HEK293T (cell line): ENCODE measurements at regions not wholly inside any gene's neighbourhood (a gene's known extent, or its start where the extent isn't known, plus 50 kb on each side); places are given as distances from the start of the nearest gene placed in this dataset.

ENCODE experiments used
- CTBP1 ChIP-seq: fragments of 450-650 bp; IDR thresholded peaks from 2 replicates; pipeline ENCODE4 v1.6.1; 2016; ENCODE audit warnings: borderline replicate concordance
- ELF4 ChIP-seq: fragments of 450-650 bp; IDR thresholded peaks from 2 replicates; pipeline ENCODE4 v1.6.1; 2017; ENCODE audit warnings: antibody characterized with exemption
- FOXA1 ChIP-seq: fragments of 450-650 bp; IDR thresholded peaks from 2 replicates; pipeline ENCODE4 v1.6.1; 2016; ENCODE audit warnings: mild to moderate bottlenecking
- FOXK2 ChIP-seq: fragments of 450-650 bp; IDR thresholded peaks from 2 replicates; pipeline ENCODE4 v1.6.1; 2016; ENCODE audit warnings: mild to moderate bottlenecking
- FOXM1 ChIP-seq: fragments of 450-650 bp; IDR thresholded peaks from 2 replicates; pipeline ENCODE4 v1.6.1; 2017; ENCODE audit warnings: mild to moderate bottlenecking, borderline replicate concordance
- HDGF ChIP-seq: fragments of 450-650 bp; IDR thresholded peaks from 2 replicates; pipeline ENCODE4 v1.6.1; 2017; ENCODE audit warnings: antibody characterized with exemption, borderline replicate concordance
- L3MBTL2 ChIP-seq: fragments of 450-650 bp; conservative IDR thresholded peaks from 2 replicates; pipeline ENCODE4 v1.6.1; 2016; ENCODE audit warnings: mild to moderate bottlenecking
- TARDBP ChIP-seq: fragments of 450-650 bp; IDR thresholded peaks from 2 replicates; pipeline ENCODE4 v1.6.1; 2016
- ZNF384 ChIP-seq: fragments of 450-650 bp; IDR thresholded peaks from 2 replicates; pipeline ENCODE4 v1.6.1; 2016
- TF ChIP-seq, protein P1 (sequence below): fragments of 450-650 bp; IDR thresholded peaks from 2 replicates; pipeline ENCODE4 v1.6.1; 2016

DNA sequence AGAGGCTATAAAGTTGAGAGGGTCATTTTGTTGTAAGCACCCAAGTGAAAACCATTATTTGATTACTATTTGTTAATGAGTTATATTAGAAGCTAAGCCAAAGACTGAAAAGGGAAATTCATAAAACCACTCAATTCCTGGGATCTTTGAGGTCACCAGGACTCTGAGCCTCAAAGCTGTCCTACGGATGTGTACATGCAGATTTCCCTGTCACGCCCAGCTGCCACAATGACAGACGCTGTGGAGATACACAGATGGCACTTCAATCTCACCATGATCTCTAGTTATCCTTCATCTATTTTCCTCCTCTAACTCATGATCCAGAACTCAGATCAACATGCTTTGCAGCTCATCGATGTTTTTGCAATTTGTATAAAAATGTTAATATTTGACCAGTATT is 403.5 kb upstream of the MIR17HG start:
- no peak for TF ChIP-seq FOXA1
- TF ChIP-seq L3MBTL2: no peak
- no peak for TF ChIP-seq ELF4
- TF ChIP-seq FOXK2: no peak
- TF ChIP-seq ZNF384: no peak
- no peak for TF ChIP-seq FOXM1
- TF ChIP-seq, protein P1, sequence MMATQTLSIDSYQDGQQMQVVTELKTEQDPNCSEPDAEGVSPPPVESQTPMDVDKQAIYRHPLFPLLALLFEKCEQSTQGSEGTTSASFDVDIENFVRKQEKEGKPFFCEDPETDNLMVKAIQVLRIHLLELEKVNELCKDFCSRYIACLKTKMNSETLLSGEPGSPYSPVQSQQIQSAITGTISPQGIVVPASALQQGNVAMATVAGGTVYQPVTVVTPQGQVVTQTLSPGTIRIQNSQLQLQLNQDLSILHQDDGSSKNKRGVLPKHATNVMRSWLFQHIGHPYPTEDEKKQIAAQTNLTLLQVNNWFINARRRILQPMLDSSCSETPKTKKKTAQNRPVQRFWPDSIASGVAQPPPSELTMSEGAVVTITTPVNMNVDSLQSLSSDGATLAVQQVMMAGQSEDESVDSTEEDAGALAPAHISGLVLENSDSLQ: no peak
- TF ChIP-seq CTBP1: no peak
- TF ChIP-seq HDGF: no peak
- no peak for TF ChIP-seq TARDBP
